NCI-H1694 (cell line): ENCODE measurements at regions not wholly inside any gene's neighbourhood (a gene's known extent, or its start where the extent isn't known, plus 50 kb on each side); places are given as distances from the start of the nearest gene placed in this dataset.
"Not testable (repeated sequence)": the region's sequence is repeated elsewhere in the genome, so short reads cannot be mapped to it uniquely, and the experiment has no call there.

ENCODE experiments used
- DNase-seq: peaks from one replicate; lab custom pipeline; 2025; lab: John Stamatoyannopoulos, UW

GRCh38 chr1:222948079-222948478, 133.2 kb downstream of the DISP1 start:
- DNase-seq = no peak

- no peak for DNase-seq
These were observed 136.1 kb downstream of the DISP1 start for GRCh38 chr1:222950892-222951291.

DNA sequence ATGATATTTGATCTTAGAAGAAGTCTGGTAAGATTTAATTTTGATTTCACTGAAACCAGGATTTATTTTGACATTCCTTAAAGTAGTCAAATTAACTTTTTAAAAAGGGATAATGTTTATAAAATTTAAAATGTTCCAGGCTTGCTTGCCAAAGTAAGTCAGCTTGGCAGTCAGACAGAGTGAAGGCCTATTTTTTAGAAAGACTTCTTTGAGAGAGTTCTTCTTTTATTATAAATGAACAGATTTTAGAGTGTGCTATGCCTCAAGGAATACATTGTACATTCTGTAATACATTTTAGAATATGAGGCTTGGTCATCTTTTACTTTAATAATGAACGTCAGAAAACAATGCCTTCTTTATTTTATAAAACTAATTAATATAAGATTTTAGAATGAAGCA, 138.7 kb downstream of the DISP1 start:
- DNase-seq = no peak

DNA sequence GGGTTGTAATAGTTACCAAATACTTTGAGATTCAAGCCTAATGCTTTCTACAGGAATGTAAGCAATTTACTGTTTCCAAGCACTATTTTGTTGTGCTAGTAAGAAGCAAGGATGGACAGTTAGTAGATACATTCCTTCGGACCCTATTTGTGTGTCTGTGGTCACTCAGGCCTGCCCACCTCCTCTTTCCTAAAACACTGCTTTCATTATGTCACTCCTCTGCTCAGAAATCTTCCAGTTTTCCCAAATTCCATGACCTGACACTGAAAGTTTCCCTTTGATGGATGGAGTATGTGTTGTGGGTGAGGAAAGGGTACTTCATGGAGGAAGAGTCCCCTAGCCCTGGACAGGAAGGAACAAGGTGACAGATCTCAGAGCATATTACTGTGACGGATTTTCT, 141.1 kb downstream of the DISP1 start:
- no peak for DNase-seq

- DNase-seq = no peak
These were observed 141.8 kb downstream of the DISP1 start for GRCh38 chr1:222956601-222957000.

DNA sequence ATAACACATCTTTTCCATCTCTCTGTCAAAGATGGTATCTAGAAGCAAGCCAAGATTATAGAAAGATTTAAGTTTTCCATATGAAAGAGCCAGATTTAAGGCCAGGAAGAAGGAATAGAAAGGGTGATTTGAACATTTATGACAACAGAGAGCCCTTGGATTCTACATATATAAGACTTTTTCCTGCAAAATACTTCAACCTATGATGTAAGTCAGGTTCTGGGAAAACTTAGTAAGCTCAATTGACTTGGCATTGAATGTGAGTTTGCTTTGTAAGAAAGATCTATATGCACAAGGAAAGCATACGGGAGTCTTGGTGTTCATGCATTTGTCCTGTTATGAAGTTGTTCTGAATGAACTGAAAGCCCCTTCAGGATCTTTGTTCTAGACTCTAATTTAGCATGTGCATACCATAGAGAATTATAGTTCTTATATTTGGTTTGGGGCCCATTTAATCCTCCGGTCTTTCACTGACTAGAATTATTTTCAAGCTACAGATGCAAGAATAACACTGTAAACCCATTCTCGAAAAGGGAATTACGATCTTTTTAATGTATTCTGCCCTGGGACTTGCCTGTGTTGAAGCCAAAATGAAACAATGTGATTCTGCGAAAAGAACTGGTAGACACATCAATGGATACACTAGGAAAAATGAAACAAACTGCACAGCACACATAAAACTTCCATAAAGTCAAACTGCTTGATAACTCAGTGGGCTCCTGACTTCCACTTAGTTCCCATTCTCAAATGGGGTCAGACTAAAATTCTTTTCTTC, 152.8 kb downstream of the DISP1 start:
- DNase-seq = no peak

DNA sequence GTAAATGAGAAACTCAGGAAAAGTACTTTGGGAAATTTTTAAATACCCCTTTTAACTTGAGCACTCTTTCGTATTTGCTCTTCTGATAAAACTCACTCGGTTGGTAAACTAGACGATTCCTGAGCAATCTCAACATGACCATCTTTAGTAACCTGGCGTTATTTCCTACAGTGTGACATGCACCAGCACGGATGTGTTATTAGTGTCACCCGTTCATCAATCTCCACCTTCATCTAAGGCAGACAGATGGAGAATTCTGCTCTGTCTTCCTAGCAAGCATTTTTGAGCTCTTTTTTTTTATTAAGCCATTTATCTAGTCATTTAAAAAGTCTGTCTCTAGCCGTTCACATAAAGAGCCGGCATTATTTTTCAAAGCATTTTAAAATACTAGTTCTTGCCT, 155.2 kb downstream of the DISP1 start:
- peak; percentile 48 for DNase-seq

DNA sequence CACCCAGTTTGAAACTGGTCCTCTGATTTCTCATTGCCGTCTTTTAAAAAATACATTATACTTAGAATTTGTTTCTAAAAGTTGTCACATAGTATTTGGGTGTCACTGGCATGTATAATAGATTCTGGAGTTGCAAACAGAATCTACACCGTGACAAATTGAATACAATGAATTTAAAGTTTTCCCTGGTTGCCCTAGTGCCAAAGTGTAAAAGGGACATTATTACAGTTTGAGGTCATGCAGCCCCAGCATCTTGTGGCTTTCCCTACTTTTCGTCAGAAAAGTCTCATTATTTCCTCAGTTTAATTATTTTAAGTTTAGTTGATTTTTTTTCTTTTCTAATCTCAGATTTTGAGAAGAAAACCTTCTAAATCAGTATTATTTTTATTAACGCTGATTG, 155.9 kb downstream of the DISP1 start:
- DNase-seq = no peak

DNA sequence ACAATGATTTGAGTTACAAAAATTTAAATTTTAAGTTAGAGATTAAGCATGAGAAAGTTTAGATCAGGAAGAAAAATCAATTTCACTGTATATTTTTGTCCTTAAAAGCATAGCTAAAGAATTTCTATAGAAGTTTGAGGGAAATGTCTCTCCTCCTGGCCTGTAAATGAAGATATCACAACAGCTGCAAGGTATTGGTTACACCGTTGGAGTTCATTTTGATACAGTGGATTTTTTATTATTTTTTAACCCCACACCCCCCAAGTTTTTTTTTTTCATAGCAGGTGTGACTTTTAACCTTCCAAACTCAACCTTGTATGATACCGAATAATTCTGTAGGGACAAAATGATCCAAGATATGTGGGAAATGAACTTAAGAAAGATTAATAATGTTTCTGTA, 156.3 kb downstream of the DISP1 start:
- no peak for DNase-seq

DNA sequence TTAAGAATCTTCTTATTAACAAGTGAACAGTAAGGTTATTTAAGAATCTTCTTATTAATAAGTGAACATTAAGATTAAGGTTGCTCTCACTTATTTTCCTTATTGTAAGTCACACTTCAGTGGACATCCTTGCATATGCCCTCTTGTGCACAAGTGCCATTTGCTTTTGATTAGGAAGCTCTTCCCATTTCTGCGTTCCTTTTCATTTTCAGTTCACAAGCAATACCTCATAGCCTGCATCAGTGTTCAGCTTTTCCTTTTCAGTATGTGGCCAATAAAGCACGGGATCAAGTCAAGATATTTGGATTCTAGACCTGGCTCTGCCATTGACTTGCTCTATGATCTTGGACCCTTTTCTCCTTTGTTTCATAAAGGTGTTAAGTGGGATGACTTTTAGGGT, 158.7 kb downstream of the DISP1 start:
- DNase-seq = no peak

GRCh38 chr1:222974496-222974895, 159.7 kb downstream of the DISP1 start:
- no peak for DNase-seq

- DNase-seq = no peak
These were observed 160.8 kb downstream of the DISP1 start for GRCh38 chr1:222975472-222976122.

GRCh38 chr1:222976453-222976852, 161.6 kb downstream of the DISP1 start:
- DNase-seq = no peak

DNA sequence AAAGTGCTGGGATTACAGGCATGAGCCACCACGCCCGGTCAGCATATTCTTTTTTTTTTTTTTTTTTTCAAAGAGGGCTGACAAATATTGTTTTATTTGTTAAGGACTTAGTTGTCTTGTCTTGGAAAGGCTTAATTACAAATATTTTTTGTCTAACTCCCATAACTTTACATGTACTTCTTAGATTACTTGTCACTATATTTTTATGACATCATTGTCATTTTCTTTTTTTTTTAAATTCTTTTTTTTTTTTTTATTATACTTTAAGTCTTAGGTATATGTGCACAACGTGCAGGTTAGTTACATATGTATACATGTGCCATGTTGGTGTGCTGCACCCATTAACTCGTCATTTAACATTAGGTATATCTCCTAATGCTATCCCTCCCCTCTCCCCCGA, 162.5 kb downstream of the DISP1 start:
- DNase-seq = not testable (repeated sequence)

DNA sequence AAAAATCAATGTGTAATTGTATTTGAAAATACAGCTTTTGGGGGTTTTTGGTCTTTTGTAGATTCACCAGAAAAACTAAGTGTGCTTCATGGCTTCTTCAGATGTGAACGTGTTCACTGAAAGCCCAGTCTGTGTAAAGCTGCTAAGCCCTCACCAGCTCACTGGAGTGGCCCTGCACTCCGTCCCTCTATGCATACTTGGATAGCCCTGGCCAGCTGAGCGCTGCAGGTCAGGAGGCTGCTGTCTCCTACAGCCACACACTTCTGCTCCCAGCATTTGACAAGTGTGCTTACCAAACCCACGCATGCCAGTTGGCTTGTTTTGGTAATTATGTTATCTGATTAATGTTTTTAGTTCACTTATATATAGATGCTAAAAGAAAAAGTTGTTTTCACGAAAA, 163.5 kb downstream of the TLR5 start:
- DNase-seq = no peak

GRCh38 chr1:222987674-222988076, 155.4 kb downstream of the TLR5 start:
- no peak for DNase-seq

DNA sequence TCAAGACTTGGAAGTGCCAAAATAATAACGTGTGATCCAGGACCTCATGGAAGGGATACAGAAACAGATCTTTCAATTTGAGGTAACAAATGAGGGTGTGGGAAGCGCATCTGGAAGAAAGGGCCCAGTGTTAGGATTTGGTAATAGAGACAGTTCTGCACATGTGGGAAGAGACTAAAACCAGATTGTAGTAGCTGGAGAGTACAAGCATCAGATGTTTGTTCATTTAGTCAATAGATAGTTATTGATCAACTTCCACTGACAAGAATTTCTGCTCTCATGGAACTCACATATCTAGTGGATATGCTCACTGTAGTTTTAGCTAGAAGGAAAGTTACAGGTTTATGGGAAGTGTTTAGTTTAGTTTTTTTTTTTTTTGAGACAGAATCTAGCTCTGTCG, 153.6 kb downstream of the TLR5 start:
- no peak for DNase-seq

DNA sequence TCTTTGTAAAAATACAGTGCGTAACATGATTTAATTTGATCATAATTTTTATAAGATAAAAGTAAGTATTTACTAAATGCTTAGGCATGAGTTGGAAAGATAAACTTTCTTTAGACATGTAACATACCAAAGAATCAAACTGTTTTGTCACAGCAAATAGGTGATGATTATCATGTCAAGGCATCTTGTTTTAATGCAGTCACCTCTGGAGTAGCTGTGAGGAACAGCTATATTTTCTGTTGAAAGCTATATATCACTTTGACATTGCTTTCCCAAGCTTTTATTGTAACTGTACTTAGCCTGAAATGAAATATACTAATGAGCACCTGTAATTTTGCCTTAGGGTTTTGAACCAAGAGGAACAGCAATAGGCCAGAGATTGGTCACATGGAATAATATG, 151.9 kb downstream of the TLR5 start:
- no peak for DNase-seq

GRCh38 chr1:222991908-222992307, 151.1 kb downstream of the TLR5 start:
- DNase-seq = no peak

- DNase-seq = no peak
These were observed 148.4 kb downstream of the TLR5 start for GRCh38 chr1:222994511-222995235.

DNA sequence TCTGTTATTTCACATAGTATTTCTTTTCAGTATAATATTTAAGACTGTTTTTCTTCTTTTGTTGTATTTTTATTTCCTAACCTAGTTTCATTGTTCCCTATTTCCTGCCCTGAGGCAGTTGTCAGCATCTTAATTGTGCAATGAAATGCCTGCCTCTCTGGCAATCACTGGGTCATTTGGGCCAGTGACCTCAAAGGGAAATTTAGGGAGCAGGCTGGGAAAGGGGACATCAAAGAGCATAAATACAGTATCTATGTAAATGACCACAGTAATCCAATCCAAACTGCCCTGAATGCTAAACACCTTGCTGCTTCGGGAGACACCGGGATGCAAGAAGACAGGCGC, 147.8 kb downstream of the TLR5 start:
- no peak for DNase-seq

DNA sequence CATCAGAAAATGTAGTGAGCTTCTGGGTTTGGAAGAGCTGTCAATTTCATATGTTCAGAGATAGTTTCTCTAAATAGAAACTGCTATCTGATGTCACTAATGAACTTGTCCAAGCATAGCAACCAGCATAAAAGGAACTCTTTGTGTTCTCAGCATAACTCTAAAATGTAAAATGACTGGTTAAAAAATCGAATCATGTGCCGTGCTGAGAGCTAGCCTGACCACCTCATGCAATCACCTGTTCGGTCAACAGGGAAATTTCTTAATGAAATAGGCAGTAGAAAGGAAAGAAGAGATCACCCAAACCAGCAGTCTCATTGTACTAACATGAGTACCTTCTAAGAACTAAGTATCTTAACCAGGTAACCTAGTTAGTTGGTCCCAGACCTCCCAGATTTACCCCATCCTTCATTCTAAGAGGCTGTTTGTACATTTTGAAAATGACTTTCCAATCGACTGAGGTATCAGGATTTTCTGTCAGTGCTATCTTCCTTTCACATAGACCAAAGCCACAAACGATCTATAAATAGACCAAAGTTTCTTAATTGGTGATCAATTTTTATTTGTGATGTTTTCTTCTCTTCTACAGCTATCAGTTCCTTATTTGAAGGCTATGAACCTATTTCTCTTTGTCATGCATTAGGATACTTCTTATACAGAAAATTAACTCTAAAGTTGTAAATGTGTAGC, 147.3 kb downstream of the TLR5 start:
- no peak for DNase-seq
